GM21515 (cell line): ENCODE measurements at regions not wholly inside any gene's neighbourhood (a gene's known extent, or its start where the extent isn't known, plus 50 kb on each side); places are given as distances from the start of the nearest gene placed in this dataset.

Experiments used
- ATAC-seq: cut with Tn5 transposase; IDR thresholded peaks from one replicate; pipeline ENCODE4 v1.9.1; 2021; ENCODE audit not compliant: unreplicated experiment

DNA sequence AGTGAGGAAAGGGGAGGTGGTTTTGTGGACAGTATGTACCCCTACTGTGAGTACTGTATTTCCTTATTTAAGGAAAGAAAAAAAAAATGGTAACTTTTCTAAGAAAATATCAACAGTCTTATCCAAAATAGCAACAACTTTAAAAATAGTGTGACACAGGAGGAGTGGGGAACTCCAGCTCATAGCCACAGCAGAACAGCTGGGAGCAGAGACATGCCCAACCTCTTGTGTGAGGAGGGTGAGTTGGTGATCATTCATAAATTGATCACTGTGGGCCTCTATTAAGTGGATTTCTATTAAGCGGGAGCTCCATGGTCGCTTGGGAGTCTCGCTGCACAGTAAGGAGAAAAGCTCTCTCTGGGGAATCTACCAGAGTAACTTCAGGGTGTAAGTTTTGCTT is 158.8 kb upstream of the DUSP10 start:
- ATAC-seq = no peak

DNA sequence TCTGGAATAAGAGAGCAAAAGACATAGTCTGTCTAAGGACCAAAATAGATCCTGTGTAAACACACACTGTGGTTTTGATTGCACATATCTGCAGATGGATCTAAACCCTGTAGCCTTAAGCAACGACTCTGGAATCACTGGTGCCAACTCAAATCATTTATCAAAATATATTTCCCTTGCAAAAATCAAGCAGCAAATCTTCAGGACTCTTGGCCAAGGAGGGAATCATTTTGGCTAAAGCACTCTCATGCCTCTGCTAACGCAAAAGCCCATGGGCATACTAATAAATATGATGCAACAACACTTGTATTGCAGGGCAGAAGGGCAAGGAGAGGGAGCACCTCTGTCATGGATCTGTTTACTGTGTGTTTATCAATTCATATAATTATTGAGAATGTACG is 155.4 kb upstream of the DUSP10 start:
- no peak for ATAC-seq

DNA sequence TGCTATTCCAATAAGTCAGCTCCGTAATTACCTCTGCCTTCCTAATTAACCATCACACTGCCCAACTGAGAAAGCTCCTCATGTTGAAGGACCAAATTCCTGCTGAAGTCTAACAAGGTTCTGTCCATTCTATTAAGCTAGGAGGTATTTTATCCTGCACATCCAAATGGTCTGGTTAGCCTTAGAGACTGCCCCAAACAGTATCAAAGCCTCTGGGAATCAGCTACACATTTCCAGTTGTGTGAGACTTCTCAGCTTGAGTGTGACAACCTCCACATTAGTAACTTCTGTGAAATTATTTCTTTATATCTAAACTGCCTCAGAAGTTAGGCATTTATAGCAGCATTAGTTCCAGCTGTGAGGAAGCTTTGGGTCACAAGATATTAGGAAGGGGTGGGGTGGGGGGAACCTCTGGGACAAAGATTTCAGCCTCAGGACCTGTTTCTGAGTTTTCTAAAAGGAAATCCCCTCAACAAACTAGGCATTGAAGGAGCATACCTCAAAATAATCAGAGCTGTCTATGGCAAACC is 150.5 kb upstream of the DUSP10 start:
- ATAC-seq = no peak

- no peak for ATAC-seq
Measured at GRCh38 chr1:221891708-221892107, 149.8 kb upstream of the DUSP10 start.

GRCh38 chr1:221888801-221889200 is 146.9 kb upstream of the DUSP10 start:
- no peak for ATAC-seq

DNA sequence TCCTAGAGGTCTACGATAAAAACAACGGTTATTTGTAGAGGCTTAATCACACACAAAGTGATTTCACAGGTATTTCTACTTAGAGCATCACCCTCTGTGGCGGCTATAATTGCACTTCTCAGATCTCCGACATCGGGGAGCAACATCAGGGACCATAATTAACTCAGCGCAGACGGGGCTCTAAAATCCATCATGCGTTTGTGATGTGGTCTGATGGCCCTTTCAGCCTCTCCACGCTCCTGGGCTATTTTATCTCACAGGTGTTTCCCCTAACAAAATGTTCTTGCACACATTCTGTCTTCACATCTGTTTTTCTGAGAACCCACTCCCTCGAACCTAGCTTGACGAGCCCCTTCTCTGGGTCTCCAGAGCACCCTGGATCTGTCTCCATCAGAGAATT is 146.3 kb upstream of the DUSP10 start:
- ATAC-seq = no peak

GRCh38 chr1:221887758-221888157 is 145.9 kb upstream of the DUSP10 start:
- no peak for ATAC-seq

GRCh38 chr1:221887415-221887746 is 145.5 kb upstream of the DUSP10 start:
- no peak for ATAC-seq

GRCh38 chr1:221886743-221887414 is 145.0 kb upstream of the DUSP10 start:
- ATAC-seq = no peak

- ATAC-seq = no peak
Measured at GRCh38 chr1:221886311-221886710, 144.4 kb upstream of the DUSP10 start.

- no peak for ATAC-seq
Measured at GRCh38 chr1:221884821-221885220, 142.9 kb upstream of the DUSP10 start.

DNA sequence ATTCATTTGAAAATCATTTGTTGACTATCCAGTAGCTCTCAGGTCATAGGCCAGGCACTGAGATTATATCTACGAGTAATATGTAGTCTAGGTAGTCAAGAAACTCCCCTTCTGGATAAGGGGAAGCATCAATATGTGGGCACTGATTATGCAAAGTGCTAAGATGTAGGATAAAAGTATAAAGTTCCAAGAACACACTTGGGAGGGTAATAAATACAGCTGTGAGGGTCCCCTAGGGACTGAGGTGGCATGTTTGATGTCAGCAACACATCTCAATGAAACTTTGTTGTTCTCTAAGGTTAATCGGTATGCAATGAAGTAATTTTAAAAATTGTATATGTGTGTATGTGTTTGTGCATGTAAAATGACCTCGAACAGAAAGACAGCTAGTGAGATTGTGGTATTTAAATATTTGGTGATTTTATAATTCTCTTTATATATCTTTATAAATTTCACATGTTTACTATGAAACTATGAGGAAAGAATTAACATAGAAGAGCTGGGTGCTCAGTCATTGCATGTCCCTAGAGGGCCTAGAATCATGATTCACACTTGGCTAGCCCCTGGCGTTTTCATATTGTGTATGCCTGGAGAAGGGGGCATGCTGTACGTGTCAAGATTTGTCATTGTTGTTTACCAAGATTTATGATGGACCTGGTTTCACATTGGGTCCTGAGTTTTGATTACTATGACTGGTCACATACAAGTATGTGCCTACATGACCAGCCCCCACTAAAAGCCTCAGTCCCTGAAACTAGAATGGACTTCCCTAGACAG is 140.1 kb upstream of the DUSP10 start:
- ATAC-seq = no peak

DNA sequence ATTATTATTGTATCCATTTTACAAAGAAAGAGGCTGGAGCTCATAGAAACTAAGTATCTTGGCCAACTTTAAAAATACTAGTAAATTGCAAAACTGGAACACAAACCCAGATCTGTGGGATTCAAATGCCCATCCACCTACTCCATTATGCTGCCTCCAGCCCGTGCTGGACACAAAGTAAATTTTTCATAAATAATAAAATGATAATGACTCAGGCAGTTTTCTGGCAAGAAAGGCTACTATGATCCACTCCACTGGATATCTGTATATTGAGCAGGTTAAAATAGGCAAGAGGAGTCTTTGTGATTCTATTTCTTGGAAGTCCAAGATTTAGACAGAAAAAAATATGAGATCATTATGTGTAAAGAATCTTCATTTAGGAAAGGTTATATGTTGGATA is 138.3 kb upstream of the DUSP10 start:
- ATAC-seq = no peak

DNA sequence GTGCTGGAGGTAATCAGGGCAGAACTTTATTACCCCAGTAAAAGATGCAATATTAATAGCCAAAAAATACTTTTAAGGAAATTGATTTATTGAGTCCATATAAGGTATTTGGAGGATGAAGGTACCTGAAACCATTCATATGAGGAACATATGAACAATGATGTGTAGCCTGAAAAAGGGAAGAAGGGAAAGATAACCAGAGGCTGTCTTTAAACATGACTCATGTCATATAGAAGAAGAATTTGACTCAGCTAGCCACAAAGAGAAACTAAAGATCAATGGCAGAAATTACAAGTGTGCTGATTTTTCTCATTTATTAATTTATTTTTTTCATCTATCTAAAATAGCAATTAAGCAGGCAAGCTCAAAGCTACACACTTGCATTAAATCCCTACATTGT is 136.2 kb upstream of the DUSP10 start:
- peak; percentile 77 for ATAC-seq

- ATAC-seq = no peak
Measured at GRCh38 chr1:221877311-221877710, 135.4 kb upstream of the DUSP10 start.

- ATAC-seq = no peak
Measured at GRCh38 chr1:221875004-221875330, 133.1 kb upstream of the DUSP10 start.

- ATAC-seq = no peak
Measured at GRCh38 chr1:221874285-221875003, 132.6 kb upstream of the DUSP10 start.

DNA sequence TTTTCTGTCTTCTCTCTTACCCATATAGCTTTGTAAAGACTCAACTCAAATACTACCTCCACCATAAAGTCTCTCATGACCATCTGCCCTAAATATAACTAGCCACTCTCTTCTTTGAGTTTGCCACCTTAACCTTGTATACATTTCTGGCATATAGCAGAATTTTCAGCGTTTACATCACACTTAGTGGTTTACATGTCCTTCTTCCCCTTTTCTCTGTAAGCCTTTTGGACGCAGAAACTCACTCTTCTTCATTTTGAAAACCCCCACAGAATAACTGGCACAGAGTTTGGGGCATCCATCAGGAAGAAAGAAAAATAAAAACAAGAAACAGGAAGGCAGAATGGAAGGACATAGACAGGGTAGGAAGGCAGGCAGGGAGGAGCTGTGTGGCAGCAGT is 131.8 kb upstream of the DUSP10 start:
- no peak for ATAC-seq

DNA sequence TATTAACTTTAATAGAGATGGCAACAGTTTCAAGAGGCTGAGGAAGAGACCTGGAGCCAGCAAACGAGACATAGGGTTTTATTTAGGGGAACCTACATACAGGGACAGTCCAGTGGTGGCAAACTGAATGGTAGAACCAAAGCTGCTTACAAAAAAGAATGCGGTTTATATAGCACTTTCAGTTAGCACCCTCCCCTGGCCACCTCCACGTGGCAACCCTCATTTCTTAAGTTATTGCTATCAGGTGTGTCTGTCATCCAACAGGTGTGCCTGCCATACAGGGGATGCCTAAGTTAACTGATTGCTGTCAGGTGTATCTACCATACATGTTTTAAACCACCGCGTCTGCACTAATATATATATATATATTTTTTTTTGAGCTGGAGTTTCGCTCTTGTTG is 129.2 kb upstream of the DUSP10 start:
- no peak for ATAC-seq

DNA sequence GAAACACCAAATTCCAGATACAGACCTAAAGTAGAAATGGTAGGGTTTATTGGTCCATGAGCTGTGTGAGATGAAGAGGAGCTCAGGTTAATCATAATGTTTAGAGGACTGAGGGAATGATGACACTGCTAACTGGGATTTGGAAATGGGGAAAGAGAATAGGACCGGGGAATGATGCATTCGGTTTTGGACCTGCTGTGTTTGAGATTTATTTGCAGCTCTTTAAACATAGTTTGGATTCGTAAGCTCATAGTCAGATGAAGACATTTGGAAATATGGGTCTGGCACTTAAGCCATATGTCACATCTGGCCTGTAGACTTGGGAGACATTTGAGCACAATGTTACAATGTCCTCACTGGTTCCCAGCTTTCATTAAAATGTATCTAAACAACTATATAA is 127.9 kb upstream of the DUSP10 start:
- no peak for ATAC-seq

DNA sequence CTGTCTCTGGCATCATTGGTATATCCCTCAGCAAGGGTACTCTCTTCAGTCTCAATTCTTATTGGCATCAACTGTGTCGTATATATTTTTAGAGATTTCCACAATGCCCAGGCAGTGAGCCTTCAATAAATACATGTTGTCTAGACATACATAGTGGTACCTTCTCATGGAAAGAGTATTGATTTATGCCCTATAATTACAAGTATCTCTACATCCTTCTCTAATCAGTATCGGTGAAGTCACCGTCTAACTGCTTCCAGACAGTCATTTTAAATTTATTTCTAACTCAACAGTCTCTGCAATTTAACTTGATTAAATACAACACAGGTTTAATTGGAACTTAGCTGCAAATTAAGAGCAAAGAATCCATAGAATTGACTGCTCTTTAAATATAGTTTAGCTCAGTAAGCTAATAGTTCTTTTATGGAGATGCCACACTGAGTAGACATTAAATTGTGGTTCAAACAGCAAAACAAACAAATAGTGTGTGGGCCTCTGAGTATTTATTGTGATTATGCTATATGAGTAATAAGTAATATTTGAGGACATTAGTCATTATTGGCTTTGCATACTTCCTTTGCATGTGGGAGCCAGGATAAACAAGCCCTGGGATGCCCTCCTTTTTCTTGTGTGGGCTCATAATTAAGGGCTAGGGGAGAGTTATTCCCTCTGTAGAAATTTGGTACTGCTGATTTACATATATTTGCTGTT is 126.9 kb upstream of the DUSP10 start:
- no peak for ATAC-seq
